Naive thymus-derived CD4-positive, alpha-beta T cell (primary cell): ENCODE measurements at regions not wholly inside any gene's neighbourhood (a gene's known extent, or its start where the extent isn't known, plus 50 kb on each side); places are given as distances from the start of the nearest gene placed in this dataset.

Experiments
- ATAC-seq: fragments of 150-1000 bp; cut with Tn5 transposase; 2 replicates; pipeline ENCODE4 v1.10.0; 2021; ENCODE audit warnings: mild to moderate bottlenecking, moderate library complexity
- CTCF ChIA-PET: fragments of 350-600 bp; sonication (Branson Sonifier 250); formaldehyde crosslinking; loops from one replicate; lab custom pipeline; 2021; ENCODE audit warnings: antibody characterized with exemption; lab: Charles Lee
- POLR2A ChIA-PET: fragments of 350-600 bp; sonication (Branson Sonifier 250); formaldehyde crosslinking; loops from one replicate; lab custom pipeline; 2021; ENCODE audit warnings: antibody characterized with exemption, inconsistent platforms; lab: Charles Lee
- DNase-seq, 9 donors: peaks; one replicate each; pipeline versions ENCODE4 v3.0.0 to v3.0.0-alpha.2; 2020 to 2022; ENCODE audit warnings: mixed read lengths in 1 of 9
- H3K27ac ChIP-seq: one replicate; pipeline ENCODE4 v1.7.0; 2013; ENCODE audit warnings: mild to moderate bottlenecking, low read depth, low read length, moderate library complexity
- H3K27me3 ChIP-seq, 2 donors: one replicate each; pipeline ENCODE4 v1.7.0; 2013; ENCODE audit warnings: low read length in 2 of 2, mild to moderate bottlenecking in 2 of 2, moderate library complexity in 2 of 2; ENCODE audit not compliant: control insufficient read depth in 2 of 2, insufficient read depth in 2 of 2
- H3K36me3 ChIP-seq, 3 experiments: 1 replicate in 2 of 3; 2 replicates in 1 of 3; pipeline ENCODE4 v1.7.0; 2013; ENCODE audit warnings: low read length in 3 of 3, mild to moderate bottlenecking in 3 of 3, moderate library complexity in 1 of 3; ENCODE audit not compliant: insufficient read depth in 3 of 3, control insufficient read depth in 2 of 3
- H3K4me1 ChIP-seq, 2 donors: one replicate each; pipeline ENCODE4 v1.7.0; 2013; ENCODE audit warnings: low read length in 2 of 2, mild to moderate bottlenecking in 2 of 2, moderate library complexity in 1 of 2; ENCODE audit not compliant: control insufficient read depth in 2 of 2, insufficient read depth in 2 of 2
- H3K4me3 ChIP-seq: 2 replicates; pipeline ENCODE4 v1.7.0; 2013; ENCODE audit warnings: mild to moderate bottlenecking, low read length
- H3K9me3 ChIP-seq, 3 experiments: 1 replicate in 2 of 3; 2 replicates in 1 of 3; pipeline ENCODE4 v1.7.0; 2013; ENCODE audit warnings: low read length in 3 of 3; ENCODE audit not compliant: control insufficient read depth in 2 of 3
- H3K27ac Mint-ChIP-seq, 9 donors: one replicate each; pipeline ENCODE4 v1.8.0; 2020 to 2022; ENCODE audit warnings: mixed read lengths in 9 of 9, mild to moderate bottlenecking in 8 of 9, moderate library complexity in 5 of 9, inconsistent platforms in 2 of 9
- H3K27me3 Mint-ChIP-seq, 5 donors: one replicate each; pipeline ENCODE4 v1.8.0; 2021 to 2022; ENCODE audit warnings: mixed read lengths in 5 of 5, mild to moderate bottlenecking in 1 of 5
- H3K36me3 Mint-ChIP-seq, 5 donors: one replicate each; pipeline ENCODE4 v1.8.0; 2020 to 2022; ENCODE audit warnings: mixed read lengths in 5 of 5, mild to moderate bottlenecking in 3 of 5, inconsistent platforms in 1 of 5
- H3K4me1 Mint-ChIP-seq, 7 donors: one replicate each; pipeline ENCODE4 v1.8.0; 2020 to 2022; ENCODE audit warnings: mixed read lengths in 7 of 7, mild to moderate bottlenecking in 3 of 7, inconsistent platforms in 1 of 7
- H3K4me3 Mint-ChIP-seq, 10 donors: one replicate each; pipeline ENCODE4 v1.8.0; 2020 to 2022; ENCODE audit warnings: mild to moderate bottlenecking in 10 of 10, mixed read lengths in 10 of 10, moderate library complexity in 6 of 10, inconsistent platforms in 2 of 10
- H3K9me3 Mint-ChIP-seq, 11 donors: one replicate each; pipeline ENCODE4 v1.8.0; 2020 to 2022; ENCODE audit warnings: mixed read lengths in 11 of 11, mild to moderate bottlenecking in 4 of 11, inconsistent platforms in 1 of 11, moderate library complexity in 1 of 11
- intact Hi-C, 2 donors: fragments of 100-400 bp; cut with micrococcal nuclease; formaldehyde crosslinking; loops; one replicate each; pipeline ENCODE4 v1.15.1; 2023

- no peaks in the 10 kb centered on the region for H3K4me1 ChIP-seq
- peak; percentile 98 for ATAC-seq
- Mint-ChIP-seq H3K4me3 (peak overlapping the region; percentile 66 to 87 (median 80)), H3K27ac (no peak overlapping the region), H3K27me3 (peaks cover 0 to 24% (median 15%) of the 10 kb centered on the region in 5 donors), H3K9me3 (no peaks in the 10 kb centered on the region), H3K4me1 (peaks cover 0 to 4% (median 0%) of the 10 kb centered on the region in 7 donors), H3K36me3 (no peaks in the 10 kb centered on the region)
- no peak overlapping the region for H3K27ac ChIP-seq
- ChIA-PET CTCF (interaction anchor here (1.0 kb wide), 2 partner anchors 112 to 369 kb away, joined by 3 to 4 read pairs; no protein-coding TSS in a partner anchor), POLR2A (no interaction called here)
- H3K36me3 ChIP-seq: no peaks in the 10 kb centered on the region
- H3K4me3 ChIP-seq: peak overlapping the region; percentile 46
- intact Hi-C loops: loop anchor here (1.0 to 10.0 kb wide), 7 partner anchors 112 to 1445 kb away; no protein-coding TSS in a partner anchor
- peak; percentile 51 to 82 (median 75) for DNase-seq
- H3K27me3 ChIP-seq: no peaks in the 10 kb centered on the region
- H3K9me3 ChIP-seq: no peaks in the 10 kb centered on the region
Measured at GRCh38 chr7:35537067-35538023, 157.6 kb downstream of the HERPUD2 start.

DNA sequence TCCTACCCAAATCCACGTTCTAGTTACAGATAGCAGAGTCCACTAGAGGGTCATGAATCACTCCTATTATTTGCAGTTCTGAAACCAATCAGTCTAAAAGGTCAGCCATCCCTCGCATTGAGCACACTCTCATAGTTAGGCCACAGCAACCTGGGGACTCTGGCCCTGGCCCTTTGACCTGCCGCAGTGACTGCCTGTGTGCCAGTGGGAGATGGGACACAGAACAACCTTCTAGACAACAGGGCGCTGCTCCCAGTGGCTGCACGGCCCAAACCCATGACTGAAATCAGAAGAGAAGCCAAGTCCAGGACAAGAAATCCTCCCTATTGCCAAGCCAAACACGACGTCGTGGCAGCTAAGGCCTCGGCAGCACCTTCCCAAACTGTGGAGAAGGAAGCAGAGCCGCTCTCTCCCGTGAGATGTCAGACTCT lies 158.5 kb downstream of the HERPUD2 start:
- H3K9me3 ChIP-seq: no peaks in the 10 kb centered on the region
- CTCF ChIA-PET: no interaction called here
- intact Hi-C loops: loop anchor here (2.0 to 10.0 kb wide), 4 partner anchors 346 to 1444 kb away; no protein-coding TSS in a partner anchor

DNA sequence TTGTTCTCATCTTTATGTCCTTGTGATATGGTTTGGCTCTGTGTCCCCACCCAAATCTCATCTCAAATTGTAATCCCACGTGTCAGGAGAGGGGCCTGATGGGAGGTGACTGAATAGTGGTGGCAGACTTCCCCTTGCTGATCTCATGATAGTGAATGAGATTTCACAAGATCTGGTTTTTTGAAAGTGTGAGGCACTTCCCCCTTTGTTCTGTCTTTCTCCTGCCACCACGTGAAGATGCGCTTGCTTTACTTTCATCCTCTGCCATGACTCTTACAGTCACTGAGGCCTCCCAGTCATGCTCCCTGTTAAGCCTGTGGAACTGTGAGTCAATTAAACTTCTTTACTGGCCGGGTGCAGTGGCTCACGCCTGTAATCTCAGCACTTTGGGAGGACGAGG lies 161.0 kb downstream of the HERPUD2 start:
- no peaks in the 10 kb centered on the region for H3K27me3 ChIP-seq
- H3K36me3 ChIP-seq: no peaks in the 10 kb centered on the region
- Mint-ChIP-seq H3K27me3 (peaks cover 0 to 21% (median 11%) of the 10 kb centered on the region in 5 donors), H3K4me1 (peaks cover 0 to 4% (median 0%) of the 10 kb centered on the region in 7 donors), H3K36me3 (no peaks in the 10 kb centered on the region), H3K9me3 (no peaks in the 10 kb centered on the region), H3K27ac (no peak overlapping the region), H3K4me3 (no peak overlapping the region)
- H3K4me3 ChIP-seq: no peak overlapping the region
- DNase-seq: no peak
- no peaks in the 10 kb centered on the region for H3K9me3 ChIP-seq
- no peak overlapping the region for H3K27ac ChIP-seq
- CTCF ChIA-PET: no interaction called here
- intact Hi-C loops: loop anchor here in 1 of 2 donors (10.0 kb wide), 1 partner anchor 459 kb away; no protein-coding TSS in a partner anchor
- no peaks in the 10 kb centered on the region for H3K4me1 ChIP-seq
- POLR2A ChIA-PET: no interaction called here
- no peak for ATAC-seq

More for the DNA sequence above, 158.5 kb downstream of the HERPUD2 start:
- Histone ChIP-seq H3K4me1 (no peaks in the 10 kb centered on the region), H3K36me3 (no peaks in the 10 kb centered on the region), H3K27ac (no peak overlapping the region), H3K27me3 (no peaks in the 10 kb centered on the region), H3K4me3 (no peak overlapping the region)
- DNase-seq (no peak), ATAC-seq (no peak)
- peaks cover 0 to 4% (median 0%) of the 10 kb centered on the region in 7 donors for H3K4me1 Mint-ChIP-seq
- H3K27me3 Mint-ChIP-seq: peaks cover 0 to 28% (median 15%) of the 10 kb centered on the region in 5 donors
- POLR2A ChIA-PET: no interaction called here
- H3K4me3 Mint-ChIP-seq: peak overlapping the region in 9 of 10 donors; percentile 12 to 87 (median 78)
- no peaks in the 10 kb centered on the region for H3K9me3 Mint-ChIP-seq
- H3K27ac Mint-ChIP-seq: peak overlapping the region in 1 of 9 donors; percentile 11
- H3K36me3 Mint-ChIP-seq: no peaks in the 10 kb centered on the region

DNA sequence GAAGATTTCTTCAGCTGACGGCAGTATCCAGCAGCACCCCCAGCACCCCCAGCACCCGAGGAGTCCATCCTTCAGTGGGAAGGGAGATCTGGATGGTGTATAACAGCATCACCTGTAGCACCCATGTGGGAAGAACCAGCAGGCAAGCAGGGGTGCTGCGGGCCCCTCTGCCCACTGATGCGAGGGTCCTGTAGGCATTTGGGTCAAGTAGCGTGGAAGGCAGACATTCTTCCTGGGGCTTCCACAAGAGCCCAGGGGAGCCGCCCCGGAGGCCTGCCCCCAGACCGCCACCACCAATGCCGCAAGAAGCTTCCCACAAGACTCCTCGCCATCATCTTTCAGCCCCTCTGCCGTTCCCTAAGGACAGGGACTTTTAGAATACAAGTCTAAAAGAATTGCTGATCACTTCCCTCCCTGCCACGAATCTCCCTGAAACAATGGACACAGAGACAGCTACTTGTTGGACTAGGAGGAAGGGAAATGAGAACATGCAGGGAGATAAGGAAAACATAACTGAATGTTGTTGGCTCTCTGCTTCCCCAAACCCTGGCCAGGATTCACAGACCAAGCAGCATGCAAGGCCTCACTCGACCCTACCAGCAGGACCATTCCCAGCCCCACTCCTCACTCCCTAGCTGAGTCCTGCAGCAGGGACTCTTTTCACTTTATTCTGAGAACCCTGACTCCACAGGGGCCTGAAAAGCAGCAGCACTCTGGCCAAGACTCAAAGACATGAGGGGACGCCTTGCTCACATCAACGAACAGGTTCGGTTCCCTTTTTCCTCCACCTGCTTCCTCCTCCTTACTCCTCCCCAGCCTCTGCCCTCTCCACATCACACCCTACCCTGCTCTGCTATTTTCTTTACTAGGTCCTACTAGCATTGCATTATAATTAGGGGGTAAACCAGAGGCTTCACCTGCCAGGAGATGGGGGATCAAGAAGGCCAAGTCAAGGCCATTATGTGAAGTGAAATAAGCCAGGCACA lies 164.5 kb downstream of the HERPUD2 start:
- ATAC-seq: no peak
- Mint-ChIP-seq H3K27me3 (peaks cover 0 to 26% (median 9%) of the 10 kb centered on the region in 5 donors), H3K4me1 (no peaks in the 10 kb centered on the region), H3K36me3 (no peaks in the 10 kb centered on the region), H3K27ac (no peak overlapping the region), H3K4me3 (no peak overlapping the region), H3K9me3 (no peaks in the 10 kb centered on the region)
- no peak overlapping the region for H3K27ac ChIP-seq
- H3K4me3 ChIP-seq: no peak overlapping the region
- CTCF ChIA-PET: no interaction called here
- POLR2A ChIA-PET: no interaction called here
- no peaks in the 10 kb centered on the region for H3K27me3 ChIP-seq
- no peak for DNase-seq
- no peaks in the 10 kb centered on the region for H3K4me1 ChIP-seq
- intact Hi-C loops: loop anchor here in 1 of 2 donors (10.0 kb wide), 1 partner anchor 456 kb away; no protein-coding TSS in a partner anchor
- no peaks in the 10 kb centered on the region for H3K36me3 ChIP-seq
- H3K9me3 ChIP-seq: no peaks in the 10 kb centered on the region

GRCh38 chr7:35529713-35530112 lies 165.2 kb downstream of the HERPUD2 start:
- no peak overlapping the region for H3K27ac ChIP-seq
- ATAC-seq (no peak), DNase-seq (no peak)
- no peaks in the 10 kb centered on the region for H3K36me3 ChIP-seq
- no peak overlapping the region for H3K27ac Mint-ChIP-seq
- CTCF ChIA-PET: no interaction called here
- H3K4me3 Mint-ChIP-seq: no peak overlapping the region
- H3K4me1 Mint-ChIP-seq: no peaks in the 10 kb centered on the region
- peaks cover 0 to 26% (median 9%) of the 10 kb centered on the region in 5 donors for H3K27me3 Mint-ChIP-seq
- intact Hi-C loops: loop anchor here in 1 of 2 donors (10.0 kb wide), 1 partner anchor 455 kb away; no protein-coding TSS in a partner anchor
- no peaks in the 10 kb centered on the region for H3K27me3 ChIP-seq
- H3K36me3 Mint-ChIP-seq: no peaks in the 10 kb centered on the region
- H3K9me3 ChIP-seq: no peaks in the 10 kb centered on the region
- POLR2A ChIA-PET: no interaction called here
- H3K4me1 ChIP-seq: no peaks in the 10 kb centered on the region
- no peak overlapping the region for H3K4me3 ChIP-seq
- H3K9me3 Mint-ChIP-seq: no peaks in the 10 kb centered on the region

DNA sequence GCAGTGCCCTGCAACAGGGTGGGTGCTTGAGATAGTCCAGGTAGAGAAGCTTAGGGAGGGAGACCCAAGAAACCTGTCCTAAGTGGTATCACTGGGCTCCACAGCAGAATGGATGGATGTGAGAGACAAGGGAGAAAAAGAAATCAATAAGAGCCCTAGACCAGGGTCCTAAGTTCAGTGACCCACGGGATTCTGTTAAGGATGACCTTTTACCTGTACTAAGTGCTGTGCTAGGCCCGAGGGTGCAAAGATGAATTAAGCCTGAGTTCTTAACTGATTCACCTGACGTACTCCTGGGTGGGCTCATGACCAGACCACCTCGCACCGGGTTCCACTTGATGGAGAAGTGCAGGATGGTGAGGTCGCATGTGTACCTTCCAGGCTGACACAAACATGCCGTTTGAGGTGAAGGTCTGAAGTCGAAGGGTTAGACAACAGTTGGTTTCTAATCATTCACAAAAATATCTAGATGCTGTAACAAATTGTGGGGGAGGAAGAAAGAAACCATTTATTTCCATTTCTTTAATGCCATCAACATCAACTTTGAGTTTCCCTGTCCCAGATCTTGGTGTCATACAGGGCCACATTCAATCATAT lies 166.5 kb downstream of the HERPUD2 start:
- Histone ChIP-seq H3K27me3 (no peaks in the 10 kb centered on the region), H3K4me3 (no peak overlapping the region), H3K36me3 (no peaks in the 10 kb centered on the region), H3K9me3 (no peaks in the 10 kb centered on the region), H3K27ac (no peak overlapping the region), H3K4me1 (no peaks in the 10 kb centered on the region)
- H3K9me3 Mint-ChIP-seq: no peaks in the 10 kb centered on the region
- intact Hi-C loops: no loop called here
- DNase-seq (no peak), ATAC-seq (no peak)
- H3K27me3 Mint-ChIP-seq: peaks cover 6 to 31% (median 13%) of the 10 kb centered on the region in 5 donors
- no peaks in the 10 kb centered on the region for H3K4me1 Mint-ChIP-seq
- no peak overlapping the region for H3K4me3 Mint-ChIP-seq
- no peak overlapping the region for H3K27ac Mint-ChIP-seq
- CTCF ChIA-PET: no interaction called here
- POLR2A ChIA-PET: no interaction called here
- no peaks in the 10 kb centered on the region for H3K36me3 Mint-ChIP-seq
